IPS DF 6.9 (cell line): ENCODE measurements at regions not wholly inside any gene's neighbourhood (a gene's known extent, or its start where the extent isn't known, plus 50 kb on each side); places are given as distances from the start of the nearest gene placed in this dataset.

Experiments used
- DNase-seq: peaks from one replicate; pipeline ENCODE4 v3.0.0-alpha.2; 2013; ENCODE audit warnings: low read depth, low spot score
- H3K27ac ChIP-seq: one replicate; pipeline ENCODE4 v1.5.1; 2013; ENCODE audit warnings: low read length, control low read depth
- H3K27me3 ChIP-seq: 2 replicates; pipeline ENCODE4 v1.6.1; 2013; ENCODE audit warnings: mild to moderate bottlenecking, low read length; ENCODE audit not compliant: control insufficient read depth, insufficient read depth
- H3K36me3 ChIP-seq: 2 replicates; pipeline ENCODE4 v1.6.1; 2013; ENCODE audit warnings: low read length; ENCODE audit not compliant: control insufficient read depth, insufficient read depth
- H3K4me1 ChIP-seq: 2 replicates; pipeline ENCODE4 v1.6.1; 2013; ENCODE audit warnings: low read length; ENCODE audit not compliant: control insufficient read depth, insufficient read depth
- H3K4me3 ChIP-seq: 2 replicates; pipeline ENCODE4 v1.5.1; 2013; ENCODE audit warnings: mild to moderate bottlenecking, low read length
- H3K9me3 ChIP-seq: 2 replicates; pipeline ENCODE4 v1.6.1; 2013; ENCODE audit warnings: low read length, inconsistent platforms; ENCODE audit not compliant: control insufficient read depth, insufficient read depth
- WGBS: extraction: QIAGEN DNeasy Blood & Tissue Kit; methylation state at CpG from one replicate; pipeline ENCODE4 v1.1.7; 2013; ENCODE audit warnings: mixed read lengths, missing lambda C conversion rate; ENCODE audit not compliant: insufficient read length, insufficient coverage; 5-methylcytosine and 5-hydroxymethylcytosine counted together

DNA sequence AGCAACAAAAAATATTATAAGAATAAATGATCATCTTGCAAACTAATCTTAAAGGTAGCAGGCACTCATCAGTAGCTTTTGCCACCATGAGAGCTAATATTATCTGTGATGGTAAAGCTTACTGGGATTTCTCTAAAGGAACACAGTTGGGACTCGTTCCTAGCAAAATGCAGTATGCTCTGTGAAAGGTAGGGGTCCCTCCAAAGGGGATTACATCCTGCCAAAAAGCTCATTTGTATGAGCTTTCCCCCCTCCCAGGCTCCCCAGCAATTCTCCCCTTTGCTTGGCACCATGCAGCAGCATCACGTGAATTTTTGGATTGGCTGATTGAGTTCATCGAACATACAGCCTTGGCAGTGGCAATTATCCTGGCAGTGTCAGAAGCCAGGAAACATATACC, 361.0 kb upstream of the PLSCR5 start:
- Histone ChIP-seq H3K27ac (no peak overlapping the region), H3K9me3 (no peaks in the 10 kb centered on the region), H3K27me3 (no peaks in the 10 kb centered on the region), H3K4me3 (no peak overlapping the region), H3K36me3 (no peaks in the 10 kb centered on the region), H3K4me1 (no peaks in the 10 kb centered on the region)
- no CpG with 5 or more reads among the region's 3 CpGs for WGBS
- peak; percentile 2 for DNase-seq

DNA sequence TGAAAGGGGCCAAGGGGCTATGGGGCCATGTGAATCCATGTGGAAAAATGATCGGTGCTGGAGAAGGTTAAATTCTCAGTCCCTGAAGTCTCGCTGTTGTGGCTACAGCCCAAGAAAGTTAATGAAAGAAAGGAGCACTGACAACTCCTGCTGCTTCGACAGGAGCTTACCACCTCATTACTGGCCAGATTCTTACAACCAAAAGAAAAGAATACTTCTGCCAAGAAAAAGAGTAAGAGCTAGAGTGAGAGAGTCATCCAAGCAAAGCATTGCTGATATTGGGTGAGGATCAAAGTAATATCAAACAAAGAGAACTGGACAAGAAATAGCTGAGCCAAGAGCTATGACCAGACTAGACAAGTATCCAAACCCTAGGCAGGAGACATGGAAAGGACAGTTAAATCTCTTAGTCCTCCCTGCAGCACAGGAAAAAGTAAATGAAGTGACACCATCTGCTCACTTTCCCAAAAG, 348.4 kb upstream of the PLSCR5 start:
- H3K27me3 ChIP-seq, result no peaks in the 10 kb centered on the region
- WGBS, result no CpG with 5 or more reads among the region's 3 CpGs

GRCh38 chr3:146948985-146949384, 343.8 kb upstream of the PLSCR5 start:
- Histone ChIP-seq H3K9me3 (no peaks in the 10 kb centered on the region), H3K27me3 (no peaks in the 10 kb centered on the region), H3K36me3 (no peaks in the 10 kb centered on the region), H3K4me3 (no peak overlapping the region), H3K27ac (no peak overlapping the region), H3K4me1 (no peaks in the 10 kb centered on the region)
- WGBS, result no CpG with 5 or more reads among the region's 8 CpGs
- no peak for DNase-seq

More for the DNA sequence above, 348.4 kb upstream of the PLSCR5 start:
- no peaks in the 10 kb centered on the region for H3K9me3 ChIP-seq
- no peak for DNase-seq
- H3K4me3 ChIP-seq, result no peak overlapping the region
- no peaks in the 10 kb centered on the region for H3K36me3 ChIP-seq
- no peak overlapping the region for H3K27ac ChIP-seq
- H3K4me1 ChIP-seq, result no peaks in the 10 kb centered on the region

GRCh38 chr3:146948186-146948585, 343.0 kb upstream of the PLSCR5 start:
- no peaks in the 10 kb centered on the region for H3K9me3 ChIP-seq
- no peaks in the 10 kb centered on the region for H3K36me3 ChIP-seq
- H3K4me3 ChIP-seq, result no peak overlapping the region
- no peak overlapping the region for H3K27ac ChIP-seq
- DNase-seq, result no peak
- no peaks in the 10 kb centered on the region for H3K4me1 ChIP-seq
- no CpG with 5 or more reads among the region's 1 CpG for WGBS
- H3K27me3 ChIP-seq, result no peaks in the 10 kb centered on the region

- no peak overlapping the region for H3K4me3 ChIP-seq
- no CpG with 5 or more reads among the region's 1 CpG for WGBS
- H3K9me3 ChIP-seq, result no peaks in the 10 kb centered on the region
- DNase-seq, result no peak
- no peak overlapping the region for H3K27ac ChIP-seq
- H3K4me1 ChIP-seq, result no peaks in the 10 kb centered on the region
- H3K27me3 ChIP-seq, result no peaks in the 10 kb centered on the region
- no peaks in the 10 kb centered on the region for H3K36me3 ChIP-seq
These were observed 324.6 kb upstream of the PLSCR5 start for GRCh38 chr3:146929696-146930095.

- no peaks in the 10 kb centered on the region for H3K36me3 ChIP-seq
- H3K27me3 ChIP-seq, result no peaks in the 10 kb centered on the region
- no peaks in the 10 kb centered on the region for H3K9me3 ChIP-seq
- DNase-seq, result peak; percentile 7
- no peak overlapping the region for H3K27ac ChIP-seq
- H3K4me3 ChIP-seq, result no peak overlapping the region
- no peaks in the 10 kb centered on the region for H3K4me1 ChIP-seq
- no CpG with 5 or more reads among the region's 7 CpGs for WGBS
These were observed 323.4 kb upstream of the PLSCR5 start for GRCh38 chr3:146928421-146929059.

- Histone ChIP-seq H3K27ac (no peak overlapping the region), H3K4me3 (no peak overlapping the region), H3K27me3 (no peaks in the 10 kb centered on the region), H3K4me1 (no peaks in the 10 kb centered on the region), H3K36me3 (no peaks in the 10 kb centered on the region), H3K9me3 (no peaks in the 10 kb centered on the region)
- WGBS, result no CpG with 5 or more reads among the region's 8 CpGs
- no peak for DNase-seq
These were observed 316.5 kb upstream of the PLSCR5 start for GRCh38 chr3:146921693-146922092.

- no peak overlapping the region for H3K27ac ChIP-seq
- H3K9me3 ChIP-seq, result no peaks in the 10 kb centered on the region
- no peaks in the 10 kb centered on the region for H3K4me1 ChIP-seq
- no peak for DNase-seq
- no CpG with 5 or more reads among the region's 2 CpGs for WGBS
- no peaks in the 10 kb centered on the region for H3K27me3 ChIP-seq
- H3K4me3 ChIP-seq, result no peak overlapping the region
- no peaks in the 10 kb centered on the region for H3K36me3 ChIP-seq
These were observed 309.3 kb upstream of the PLSCR5 start for GRCh38 chr3:146914409-146914808.

DNA sequence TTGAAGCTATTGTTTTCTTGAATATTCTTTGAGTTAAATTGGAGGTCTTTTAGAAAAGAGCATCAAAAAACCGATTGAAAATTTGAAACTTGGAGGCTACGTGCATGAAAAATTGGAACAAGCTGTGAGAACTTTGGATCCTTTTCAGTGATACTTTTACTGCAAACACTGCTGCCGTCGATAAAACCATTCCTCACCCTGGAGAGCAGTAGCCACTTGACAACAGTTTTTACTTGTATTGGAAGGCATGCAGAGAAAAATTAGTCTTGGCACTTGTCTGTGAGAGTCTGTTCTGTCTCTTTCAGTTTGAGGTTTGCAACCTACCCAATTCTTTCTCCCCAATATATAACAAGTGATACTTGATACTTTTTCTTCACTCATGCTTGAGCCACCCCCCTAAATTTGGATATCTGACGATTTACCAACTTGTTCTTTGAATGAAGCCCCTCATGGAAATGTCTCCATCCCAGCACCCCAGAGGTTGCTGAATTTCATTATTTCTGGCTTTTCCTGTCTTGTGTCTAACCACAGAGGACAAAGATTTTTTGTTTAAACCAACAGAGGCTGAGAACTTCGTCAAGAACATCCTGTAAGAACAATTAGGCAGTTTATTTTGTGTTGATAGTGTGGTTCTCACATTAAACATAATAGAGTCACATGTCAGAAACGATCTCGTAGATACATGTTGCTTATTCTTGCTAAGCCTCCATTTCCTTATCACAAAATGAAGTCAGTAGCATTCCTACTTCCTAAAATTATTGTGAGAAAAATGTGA, 307.3 kb upstream of the PLSCR5 start:
- DNase-seq, result no peak
- Histone ChIP-seq H3K27me3 (no peaks in the 10 kb centered on the region), H3K27ac (no peak overlapping the region), H3K4me1 (no peaks in the 10 kb centered on the region), H3K9me3 (no peaks in the 10 kb centered on the region), H3K4me3 (no peak overlapping the region), H3K36me3 (no peaks in the 10 kb centered on the region)
- WGBS, result no CpG with 5 or more reads among the region's 8 CpGs

- Histone ChIP-seq H3K36me3 (no peaks in the 10 kb centered on the region), H3K9me3 (no peaks in the 10 kb centered on the region), H3K4me3 (no peak overlapping the region), H3K27me3 (no peaks in the 10 kb centered on the region), H3K4me1 (no peaks in the 10 kb centered on the region), H3K27ac (no peak overlapping the region)
- WGBS, result no CpG with 5 or more reads among the region's 3 CpGs
- DNase-seq, result no peak
These were observed 298.8 kb upstream of the PLSCR5 start for GRCh38 chr3:146903927-146904326.
